ENCODE measurements at regions not wholly inside any gene's neighbourhood (a gene's known extent, or its start where the extent isn't known, plus 50 kb on each side); places are given as distances from the start of the nearest gene placed in this dataset.

DNA sequence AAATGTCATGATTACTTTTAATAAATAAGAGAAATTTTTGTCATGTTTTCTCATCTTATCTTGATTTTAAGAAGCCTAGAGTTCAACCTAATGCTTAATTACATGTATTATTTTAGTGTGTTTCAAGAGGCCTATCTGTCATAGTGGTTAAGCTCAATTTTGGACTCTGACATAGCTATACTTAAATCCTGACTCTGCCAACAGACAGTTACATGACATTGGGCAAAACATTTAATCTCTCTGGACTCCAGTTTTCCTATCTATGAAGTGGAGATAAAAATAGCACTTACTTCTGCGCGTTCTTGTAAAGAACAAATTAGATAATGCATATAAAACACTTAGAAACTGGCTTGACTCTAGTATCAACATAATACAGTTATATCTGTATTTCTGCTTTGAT is 417.8 kb downstream of the MRPL39 start:
- TF ChIP-seq, protein P1, sequence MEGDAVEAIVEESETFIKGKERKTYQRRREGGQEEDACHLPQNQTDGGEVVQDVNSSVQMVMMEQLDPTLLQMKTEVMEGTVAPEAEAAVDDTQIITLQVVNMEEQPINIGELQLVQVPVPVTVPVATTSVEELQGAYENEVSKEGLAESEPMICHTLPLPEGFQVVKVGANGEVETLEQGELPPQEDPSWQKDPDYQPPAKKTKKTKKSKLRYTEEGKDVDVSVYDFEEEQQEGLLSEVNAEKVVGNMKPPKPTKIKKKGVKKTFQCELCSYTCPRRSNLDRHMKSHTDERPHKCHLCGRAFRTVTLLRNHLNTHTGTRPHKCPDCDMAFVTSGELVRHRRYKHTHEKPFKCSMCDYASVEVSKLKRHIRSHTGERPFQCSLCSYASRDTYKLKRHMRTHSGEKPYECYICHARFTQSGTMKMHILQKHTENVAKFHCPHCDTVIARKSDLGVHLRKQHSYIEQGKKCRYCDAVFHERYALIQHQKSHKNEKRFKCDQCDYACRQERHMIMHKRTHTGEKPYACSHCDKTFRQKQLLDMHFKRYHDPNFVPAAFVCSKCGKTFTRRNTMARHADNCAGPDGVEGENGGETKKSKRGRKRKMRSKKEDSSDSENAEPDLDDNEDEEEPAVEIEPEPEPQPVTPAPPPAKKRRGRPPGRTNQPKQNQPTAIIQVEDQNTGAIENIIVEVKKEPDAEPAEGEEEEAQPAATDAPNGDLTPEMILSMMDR (IDR thresholded peaks at IDR 0.05), result no peak
- TF ChIP-seq POLR2A (IDR thresholded peaks at IDR 0.05) (no peak), POLR2AphosphoS5 (IDR thresholded peaks at IDR 0.05) (no peak), EP300 (IDR thresholded peaks at IDR 0.05) (no peak)
